SK-N-SH (cell line): ENCODE measurements at regions not wholly inside any gene's neighbourhood (a gene's known extent, or its start where the extent isn't known, plus 50 kb on each side); places are given as distances from the start of the nearest gene placed in this dataset.
"Not testable (repeated sequence)": the region's sequence is repeated elsewhere in the genome, so short reads cannot be mapped to it uniquely, and the experiment has no call there.

Experiments
- CTCF ChIA-PET: fragments of 300-600, 350-600 bp; formaldehyde crosslinking; extraction: SDS; loops from one replicate; lab custom pipeline; 2021; lab: Yijun Ruan, JAX
- POLR2A ChIA-PET: fragments of 350-600 bp; sonication (Branson Sonifier 250); formaldehyde crosslinking; extraction: SDS; loops from one replicate; lab custom pipeline; 2020; ENCODE audit warnings: antibody characterized with exemption, inconsistent platforms; lab: Yijun Ruan, JAX
- DNase-seq: peaks from one replicate; pipeline ENCODE4 v3.0.0; 2012
- H2AFZ ChIP-seq: fragments of 200-600 bp; sonication (generic); 2 replicates; pipeline ENCODE4 v1.8.1; 2016; ENCODE audit warnings: antibody characterized with exemption, mild to moderate bottlenecking, low read depth
- H3F3A ChIP-seq: fragments of 200-600 bp; sonication (generic); replicated peaks from 2 replicates; pipeline ENCODE3; 2016; ENCODE audit warnings: antibody characterized with exemption, mild to moderate bottlenecking; ENCODE audit not compliant: insufficient read depth
- H3K27ac ChIP-seq, 2 experiments: fragments of 200-500 bp in 1 of 2; fragments of 200-600 bp in 1 of 2; sonication (Bioruptor generic) in 1 of 2; sonication (generic), shearing (Covaris generic) in 1 of 2; 2 replicates each; pipeline versions ENCODE4 v1.5.1 to v1.6.1; 2014 to 2016; ENCODE audit warnings: low read depth in 2 of 2, inconsistent platforms in 1 of 2, low read length in 1 of 2, mild to moderate bottlenecking in 1 of 2, mixed read lengths in 1 of 2
- H3K27me3 ChIP-seq: fragments of 200-600 bp; sonication (generic), shearing (Covaris generic); 2 replicates; pipeline ENCODE4 v1.6.1; 2016; ENCODE audit warnings: mixed run types; ENCODE audit not compliant: insufficient read depth
- H3K36me3 ChIP-seq, 2 experiments: fragments of 200-500 bp in 1 of 2; fragments of 200-600 bp in 1 of 2; sonication (Bioruptor generic) in 1 of 2; sonication (generic) in 1 of 2; replicated peaks in 1 of 2; 2 replicates each; pipeline versions ENCODE3 to v1.5.1; 2014 to 2016; ENCODE audit warnings: low read length in 1 of 2, mild to moderate bottlenecking in 1 of 2; ENCODE audit not compliant: insufficient read depth in 2 of 2, control insufficient read depth in 1 of 2
- H3K4me1 ChIP-seq, 2 experiments: fragments of 200-500 bp in 1 of 2; fragments of 200-600 bp in 1 of 2; sonication (Bioruptor generic) in 1 of 2; sonication (generic), shearing (Covaris generic) in 1 of 2; 2 replicates each; pipeline versions ENCODE4 v1.5.1 to v1.6.1; 2014 to 2016; ENCODE audit warnings: low read depth in 1 of 2, low read length in 1 of 2, mixed run types in 1 of 2; ENCODE audit not compliant: insufficient read depth in 2 of 2, control insufficient read depth in 1 of 2
- H3K4me2 ChIP-seq: fragments of 200-600 bp; sonication (generic), shearing (Covaris generic); 2 replicates; pipeline ENCODE4 v1.6.1; 2017; ENCODE audit warnings: mixed run types
- H3K4me3 ChIP-seq, 2 experiments: fragments of 200-500 bp in 1 of 2; fragments of 200-600 bp in 1 of 2; sonication (Bioruptor generic) in 1 of 2; sonication (generic), shearing (Covaris generic) in 1 of 2; 2 replicates each; pipeline versions ENCODE4 v1.5.1 to v1.8.1; 2014 to 2016; ENCODE audit warnings: low read depth in 2 of 2, inconsistent platforms in 1 of 2, low read length in 1 of 2, mild to moderate bottlenecking in 1 of 2, mixed read lengths in 1 of 2, moderate library complexity in 1 of 2
- H3K79me2 ChIP-seq: fragments of 200-600 bp; sonication (generic); 2 replicates; pipeline ENCODE4 v1.8.1; 2017; ENCODE audit warnings: mild to moderate bottlenecking; ENCODE audit not compliant: insufficient read depth
- H3K9ac ChIP-seq: fragments of 200-600 bp; sonication (generic); 2 replicates; pipeline ENCODE4 v1.6.1; 2017; ENCODE audit warnings: mixed run types
- H3K9me2 ChIP-seq: fragments of 200-600 bp; sonication (generic); 2 replicates; pipeline ENCODE4 v1.6.1; 2017; ENCODE audit warnings: mixed run types
- H3K9me3 ChIP-seq: fragments of 200-600 bp; sonication (generic); 2 replicates; pipeline ENCODE4 v1.6.1; 2017; ENCODE audit warnings: mixed run types, mild to moderate bottlenecking, moderate library complexity
- H4K20me1 ChIP-seq: fragments of 200-600 bp; sonication (generic); 2 replicates; pipeline ENCODE4 v1.6.1; 2017; ENCODE audit warnings: mild to moderate bottlenecking, mixed run types; ENCODE audit not compliant: insufficient read depth
- CHD2 ChIP-seq: fragments of 150-350 bp; IDR thresholded peaks from 2 replicates; pipeline ENCODE4 v1.6.1; 2018; ENCODE audit warnings: low read length; ENCODE audit not compliant: partially characterized antibody
- ELF1 ChIP-seq: IDR thresholded peaks from 2 replicates; pipeline ENCODE4 v1.4.0; 2012
- EP300 ChIP-seq, 2 experiments: IDR thresholded peaks; 2 replicates each; pipeline versions ENCODE4 v1.4.0 to v1.6.1; 2012; ENCODE audit warnings: borderline replicate concordance in 1 of 2, low read depth in 1 of 2, low read length in 1 of 2
- FOSL2 ChIP-seq: IDR thresholded peaks from 2 replicates; pipeline ENCODE4 v1.4.0; 2012; ENCODE audit warnings: low read depth, mild to moderate bottlenecking, moderate library complexity, borderline replicate concordance
- FOXJ3 ChIP-seq: sonication (generic); formaldehyde crosslinking; IDR thresholded peaks from 2 replicates; pipeline ENCODE4 v1.5.1; 2020; ENCODE audit warnings: mild to moderate bottlenecking, missing genetic modification reagents
- GATA2 ChIP-seq: sonication (generic); formaldehyde crosslinking; IDR thresholded peaks from 2 replicates; pipeline ENCODE4 v1.5.0; 2020; ENCODE audit warnings: mild to moderate bottlenecking, missing genetic modification reagents
- IRF3 ChIP-seq: fragments of 150-350 bp; IDR thresholded peaks from 2 replicates; pipeline ENCODE4 v1.6.1; 2016; ENCODE audit warnings: mild to moderate bottlenecking, low read depth, low read length
- JUND ChIP-seq: IDR thresholded peaks from 2 replicates; pipeline ENCODE4 v1.4.0; 2012
- MXI1 ChIP-seq: IDR thresholded peaks from 2 replicates; pipeline ENCODE4 v1.6.1; 2012; ENCODE audit warnings: mild to moderate bottlenecking, low read depth, low read length, improper control_type of control experiment
- NFIC ChIP-seq: IDR thresholded peaks from 2 replicates; pipeline ENCODE4 v1.4.0; 2012; ENCODE audit warnings: borderline replicate concordance
- POLR2AphosphoS5 ChIP-seq: IDR thresholded peaks from 2 replicates; pipeline ENCODE4 v1.6.1; 2012; ENCODE audit warnings: low read depth, low read length
- RAD21 ChIP-seq: IDR thresholded peaks from 2 replicates; pipeline ENCODE4 v1.6.1; 2012; ENCODE audit warnings: mild to moderate bottlenecking, low read length
- RCOR1 ChIP-seq: fragments of 150-350 bp; IDR thresholded peaks from 2 replicates; pipeline ENCODE4 v1.6.1; 2017; ENCODE audit warnings: antibody characterized with exemption, low read length
- RXRA ChIP-seq: IDR thresholded peaks from 2 replicates; pipeline ENCODE4 v1.4.0; 2012; ENCODE audit warnings: low read depth, mild to moderate bottlenecking, borderline replicate concordance
- TAF1 ChIP-seq: IDR thresholded peaks from 2 replicates; pipeline ENCODE4 v1.6.1; 2012; ENCODE audit warnings: low read depth, mild to moderate bottlenecking, low read length, moderate library complexity, borderline replicate concordance
- TCF12 ChIP-seq: IDR thresholded peaks from 2 replicates; pipeline ENCODE4 v1.4.0; 2012
- WGBS: methylation state at CpG from one replicate; pipeline ENCODE4 v1.1.6; 2017; ENCODE audit warnings: low lambda C conversion rate; 5-methylcytosine and 5-hydroxymethylcytosine counted together

- H3K4me2 ChIP-seq, H3K27ac ChIP-seq, H3K79me2 ChIP-seq, POLR2A ChIA-PET, H3F3A ChIP-seq, H3K4me1 ChIP-seq, H3K27me3 ChIP-seq, H2AFZ ChIP-seq, H4K20me1 ChIP-seq, H3K9ac ChIP-seq, H3K9me3 ChIP-seq, H3K9me2 ChIP-seq, CTCF ChIA-PET, H3K4me3 ChIP-seq, H3K36me3 ChIP-seq, DNase-seq: not testable (repeated sequence)
- 76% methylated on average over 3 of the region's 4 CpGs for WGBS
Measured at GRCh38 chr4:173963523-173963922, 319.9 kb downstream of the FBXO8 start.

- H3K9me2 ChIP-seq, result no peaks in the 10 kb centered on the region
- no peaks in the 10 kb centered on the region for H3F3A ChIP-seq
- no peaks in the 10 kb centered on the region; a peak in 2 of 4 replicates for H3K4me1 ChIP-seq
- no peaks in the 10 kb centered on the region for H3K36me3 ChIP-seq
- H3K4me3 ChIP-seq, result no peak overlapping the region
- H3K9ac ChIP-seq, result no peak overlapping the region
- TF ChIP-seq NFIC (no peak), ELF1 (no peak)
- 0 out of 4 replicates have a peak overlapping the region, but pooled peaks of 1 of the 2 experiments have one; percentile 2 for H3K27ac ChIP-seq
- 83% methylated on average over 5 of the region's 5 CpGs for WGBS
- POLR2A ChIA-PET, result no interaction called here
- no peak overlapping the region for H2AFZ ChIP-seq
- DNase-seq, result no peak
- H3K9me3 ChIP-seq, result no peaks in the 10 kb centered on the region
- H3K79me2 ChIP-seq, result no peaks in the 10 kb centered on the region
- CTCF ChIA-PET, result no interaction called here
- H3K27me3 ChIP-seq, result no peaks in the 10 kb centered on the region
- no peaks in the 10 kb centered on the region for H4K20me1 ChIP-seq
- H3K4me2 ChIP-seq, result no peak overlapping the region
Measured at GRCh38 chr4:173960398-173960797, 323.1 kb downstream of the FBXO8 start.

- TF ChIP-seq JUND, result peak; percentile 27; the same call in 1 of the 2 replicates
- TF ChIP-seq FOSL2, result peak; percentile 41; the same call in 1 of the 2 replicates
- no peak for TF ChIP-seq TAF1
- 0 out of 2 replicates have a peak, but pooled peaks have one; percentile 5 for TF ChIP-seq TCF12
- Histone ChIP-seq H3K27ac (peak overlapping the region in 1 of 2 experiments; percentile 34; a peak in 1 of 4 replicates), H3K4me3 (no peak overlapping the region), H4K20me1 (no peaks in the 10 kb centered on the region), H3K9me3 (no peaks in the 10 kb centered on the region), H3F3A (no peaks in the 10 kb centered on the region), H3K79me2 (no peaks in the 10 kb centered on the region), H3K4me1 (no peaks in the 10 kb centered on the region; a peak in 2 of 4 replicates), H3K4me2 (no peak overlapping the region), H3K36me3 (no peaks in the 10 kb centered on the region), H3K9ac (no peak overlapping the region), H2AFZ (no peak overlapping the region), H3K27me3 (no peaks in the 10 kb centered on the region), H3K9me2 (no peaks in the 10 kb centered on the region)
- ChIA-PET CTCF (interaction anchor here (1.1 kb wide), 1 partner anchor 11 kb away, joined by 4 read pairs; no protein-coding TSS in a partner anchor), POLR2A (no interaction called here)
- DNase-seq, result no peak
- WGBS, result 21% methylated on average over 1 of the region's 1 CpG
Measured at GRCh38 chr4:173958445-173958844, 325.0 kb downstream of the FBXO8 start.

GRCh38 chr4:173943547-173943946, 339.9 kb downstream of the FBXO8 start:
- no peak overlapping the region for H2AFZ ChIP-seq
- 78% methylated on average over 1 of the region's 1 CpG for WGBS
- no peaks in the 10 kb centered on the region for H3K36me3 ChIP-seq
- CTCF ChIA-PET, result interaction anchor here (1.3 to 1.4 kb wide), 2 partner anchors 13 to 47 kb away, joined by 5 to 6 read pairs; no protein-coding TSS in a partner anchor
- H3F3A ChIP-seq, result no peaks in the 10 kb centered on the region
- H3K9ac ChIP-seq, result no peak overlapping the region
- H3K9me2 ChIP-seq, result no peaks in the 10 kb centered on the region
- no peaks in the 10 kb centered on the region for H3K79me2 ChIP-seq
- H4K20me1 ChIP-seq, result no peaks in the 10 kb centered on the region
- peak; percentile 44 for DNase-seq
- no peak overlapping the region for H3K4me2 ChIP-seq
- H3K4me3 ChIP-seq, result no peak overlapping the region
- peaks cover 0 to 32% of the 10 kb centered on the region in 2 experiments; a peak in 2 of 4 replicates for H3K4me1 ChIP-seq
- TF ChIP-seq RCOR1 (peak; percentile 93), RAD21 (peak; percentile 22; the same call in 1 of the 2 replicates), POLR2AphosphoS5 (no peak), CHD2 (peak; percentile 80), GATA2 (CRISPR knock-in tag) (peak; percentile 96), RXRA (no peak), EP300 (IDR thresholded peaks at IDR 0.05; ENCODE audit: borderline replicate concordance in 1 of 2, low read depth in 1 of 2, low read length in 1 of 2) (peak in 1 of 2 experiments; percentile 94; a peak in 2 of 4 replicates), IRF3 (no peak), MXI1 (peak; percentile 17; the same call in 1 of the 2 replicates), FOXJ3 (peak; percentile 94)
- TF ChIP-seq, all 33 proteins: peak for 7
- Histone ChIP-seq H3K9me3 (no peaks in the 10 kb centered on the region), H3K27ac (peak overlapping the region in 1 of 2 experiments; percentile 98; a peak in 2 of 4 replicates), H3K27me3 (no peaks in the 10 kb centered on the region)
- POLR2A ChIA-PET, result no interaction called here
